GM23248 (cell line): ENCODE measurements at regions not wholly inside any gene's neighbourhood (a gene's known extent, or its start where the extent isn't known, plus 50 kb on each side); places are given as distances from the start of the nearest gene placed in this dataset.

ENCODE experiments used
- EZH2 ChIP-seq: fragments of 200-600 bp; sonication (generic); IDR thresholded peaks from 2 replicates; pipeline ENCODE4 v1.6.1; 2018; ENCODE audit warnings: antibody characterized with exemption, mild to moderate bottlenecking; ENCODE audit not compliant: insufficient read depth, poor library complexity, severe bottlenecking
- EZH2phosphoT487 ChIP-seq: fragments of 200-600 bp; sonication (generic); IDR thresholded peaks from 2 replicates; pipeline ENCODE4 v1.6.1; 2018; ENCODE audit warnings: antibody characterized with exemption, moderate library complexity, mild to moderate bottlenecking, low read depth; ENCODE audit not compliant: insufficient read depth

- TF ChIP-seq EZH2, result no peak
- TF ChIP-seq EZH2phosphoT487, result no peak
These were observed 473.9 kb downstream of the NR2F1-AS1 start for GRCh38 chr5:93107141-93107540.
